ENCODE measurements at regions not wholly inside any gene's neighbourhood (a gene's known extent, or its start where the extent isn't known, plus 50 kb on each side); places are given as distances from the start of the nearest gene placed in this dataset.
"Not testable (repeated sequence)": the region's sequence is repeated elsewhere in the genome, so short reads cannot be mapped to it uniquely, and the experiment has no call there.

DNA sequence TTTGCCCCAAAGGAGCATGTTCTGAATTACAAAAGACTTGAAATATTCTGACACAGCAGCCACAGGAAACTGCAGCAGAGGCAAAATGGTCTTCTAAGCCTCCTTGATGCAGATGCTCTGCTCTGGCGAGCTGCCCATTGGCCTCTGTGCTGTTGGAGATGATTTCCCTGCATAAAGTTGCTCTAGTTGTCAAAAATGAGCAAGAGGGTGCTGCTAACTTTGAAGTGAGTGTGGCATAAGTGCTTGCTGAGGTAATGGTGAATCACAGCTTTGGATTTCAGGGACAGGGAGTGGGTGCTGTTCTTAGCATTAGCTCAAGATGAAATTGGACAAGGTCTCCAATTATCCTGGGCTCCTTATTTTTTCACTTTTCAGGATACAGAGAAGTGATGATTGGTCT lies 435.4 kb downstream of the TMEM135 start:
- DNase-seq (no peak), ATAC-seq (no peak)
- H3K4me3 Mint-ChIP-seq, result no peak overlapping the region
- no peaks in the 10 kb centered on the region for H3K36me3 Mint-ChIP-seq (ENCODE audit: insufficient read depth)
- H3K27me3 Mint-ChIP-seq (ENCODE audit: low read depth), result peaks cover 2% of the 10 kb centered on the region
- H3K4me1 Mint-ChIP-seq (ENCODE audit: low read depth), result no peaks in the 10 kb centered on the region
- H3K9me3 Mint-ChIP-seq, result no peaks in the 10 kb centered on the region

DNA sequence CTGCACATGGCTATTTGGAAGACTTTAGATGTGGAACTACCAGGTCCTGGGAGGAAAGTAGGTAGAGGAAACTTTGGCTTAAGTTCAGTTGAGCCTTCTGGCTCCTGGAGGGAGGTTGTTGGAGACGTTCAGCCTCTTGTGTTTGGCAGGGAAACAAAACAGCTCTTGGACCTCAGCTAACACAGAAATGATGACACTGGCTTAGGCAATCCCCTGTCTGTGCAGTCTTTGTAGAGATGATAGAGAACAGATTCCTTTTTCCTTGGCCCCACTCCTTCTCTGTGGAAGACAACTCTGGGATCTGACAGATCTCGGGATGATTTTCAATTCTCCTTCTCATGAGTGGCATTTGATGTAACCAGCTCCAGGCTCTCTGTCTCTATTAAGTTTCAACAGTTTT lies 428.5 kb downstream of the TMEM135 start:
- H3K4me1 Mint-ChIP-seq (ENCODE audit: low read depth), result no peaks in the 10 kb centered on the region
- no peak for DNase-seq
- no peaks in the 10 kb centered on the region for H3K9me3 Mint-ChIP-seq
- H3K27me3 Mint-ChIP-seq (ENCODE audit: low read depth), result peaks cover 8% of the 10 kb centered on the region
- H3K36me3 Mint-ChIP-seq (ENCODE audit: insufficient read depth), result no peaks in the 10 kb centered on the region
- ATAC-seq, result no peak
- no peak overlapping the region for H3K4me3 Mint-ChIP-seq

DNA sequence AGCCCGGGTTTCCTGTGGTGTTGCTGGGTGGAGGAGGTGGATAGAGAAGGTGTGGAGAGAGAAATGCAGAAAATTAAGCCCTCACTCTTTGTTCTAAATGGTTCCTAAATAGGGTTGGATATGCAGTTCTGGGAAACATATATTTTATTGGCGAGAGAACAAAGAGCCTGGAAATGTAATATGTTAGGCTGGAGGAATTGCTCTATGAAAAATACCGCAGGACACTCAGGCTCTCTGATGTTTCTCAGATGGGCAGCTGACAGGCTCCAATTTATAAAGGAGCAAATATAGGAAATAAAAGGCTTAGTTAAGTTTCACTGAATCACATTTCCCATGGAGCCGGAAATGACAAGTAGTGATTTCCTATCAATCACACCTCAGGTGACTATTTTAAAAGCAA lies 428.0 kb downstream of the TMEM135 start:
- no peak for ATAC-seq
- no peaks in the 10 kb centered on the region for H3K9me3 Mint-ChIP-seq
- H3K36me3 Mint-ChIP-seq (ENCODE audit: insufficient read depth), result no peaks in the 10 kb centered on the region
- DNase-seq, result no peak
- no peaks in the 10 kb centered on the region for H3K4me1 Mint-ChIP-seq (ENCODE audit: low read depth)
- no peak overlapping the region for H3K4me3 Mint-ChIP-seq
- peaks cover 8% of the 10 kb centered on the region for H3K27me3 Mint-ChIP-seq (ENCODE audit: low read depth)

DNA sequence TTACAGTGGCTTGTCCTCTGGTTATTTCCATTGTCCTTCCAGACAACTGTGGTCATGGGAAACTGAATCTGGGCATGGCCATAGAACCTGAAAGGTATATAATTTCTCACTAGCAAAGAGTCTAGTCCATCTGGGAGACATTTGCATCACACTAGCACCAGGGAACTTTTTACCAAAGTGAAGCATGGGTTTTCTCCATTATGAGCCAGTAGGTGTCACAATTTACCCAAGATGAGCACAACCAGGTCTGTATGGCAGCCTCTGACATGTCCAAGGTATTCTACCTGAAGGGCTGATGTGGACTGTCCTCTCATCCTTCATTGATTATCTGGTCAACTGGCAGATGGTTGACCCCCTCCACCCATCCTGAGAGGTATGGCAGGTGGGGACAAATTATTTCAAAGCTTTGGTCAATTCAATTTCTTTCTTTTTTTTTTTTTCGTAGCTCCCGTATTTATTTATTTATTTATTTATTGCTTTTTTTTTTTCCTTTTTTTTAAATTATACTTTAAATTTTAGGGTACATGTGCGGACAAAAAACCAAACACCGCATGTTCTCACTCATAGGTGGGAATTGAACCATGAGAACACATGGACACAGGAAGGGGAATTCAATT lies 425.9 kb downstream of the TMEM135 start:
- Mint-ChIP-seq H3K36me3 (ENCODE audit: insufficient read depth) (no peaks in the 10 kb centered on the region), H3K9me3 (no peaks in the 10 kb centered on the region), H3K4me3 (no peak overlapping the region), H3K4me1 (ENCODE audit: low read depth) (no peaks in the 10 kb centered on the region), H3K27me3 (ENCODE audit: low read depth) (peaks cover 6% of the 10 kb centered on the region)
- ATAC-seq (no peak), DNase-seq (no peak)

DNA sequence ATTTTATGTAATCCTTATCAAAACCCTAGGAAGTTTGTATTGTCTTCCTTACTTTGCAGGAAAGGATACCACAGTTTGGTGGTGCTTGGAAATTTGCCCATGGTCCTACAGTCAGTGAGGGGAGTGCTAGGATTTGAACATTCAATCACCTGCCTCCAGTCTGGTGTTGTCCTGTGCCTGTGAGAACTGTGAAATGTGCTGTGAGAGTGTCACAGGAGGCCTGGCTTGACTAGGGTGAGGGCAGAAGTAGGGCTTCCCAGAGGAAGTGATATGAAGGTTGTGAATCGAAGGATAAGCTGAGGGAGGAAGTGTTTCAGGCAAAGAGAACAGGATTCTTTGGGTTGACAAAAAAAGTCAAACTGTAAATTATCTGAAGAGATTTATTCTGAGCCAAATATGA lies 424.4 kb downstream of the TMEM135 start:
- no peak for DNase-seq
- Mint-ChIP-seq H3K27me3 (ENCODE audit: low read depth) (peaks cover 6% of the 10 kb centered on the region), H3K4me3 (no peak overlapping the region), H3K4me1 (ENCODE audit: low read depth) (no peaks in the 10 kb centered on the region), H3K36me3 (ENCODE audit: insufficient read depth) (no peaks in the 10 kb centered on the region), H3K9me3 (no peaks in the 10 kb centered on the region)
- no peak for ATAC-seq

DNA sequence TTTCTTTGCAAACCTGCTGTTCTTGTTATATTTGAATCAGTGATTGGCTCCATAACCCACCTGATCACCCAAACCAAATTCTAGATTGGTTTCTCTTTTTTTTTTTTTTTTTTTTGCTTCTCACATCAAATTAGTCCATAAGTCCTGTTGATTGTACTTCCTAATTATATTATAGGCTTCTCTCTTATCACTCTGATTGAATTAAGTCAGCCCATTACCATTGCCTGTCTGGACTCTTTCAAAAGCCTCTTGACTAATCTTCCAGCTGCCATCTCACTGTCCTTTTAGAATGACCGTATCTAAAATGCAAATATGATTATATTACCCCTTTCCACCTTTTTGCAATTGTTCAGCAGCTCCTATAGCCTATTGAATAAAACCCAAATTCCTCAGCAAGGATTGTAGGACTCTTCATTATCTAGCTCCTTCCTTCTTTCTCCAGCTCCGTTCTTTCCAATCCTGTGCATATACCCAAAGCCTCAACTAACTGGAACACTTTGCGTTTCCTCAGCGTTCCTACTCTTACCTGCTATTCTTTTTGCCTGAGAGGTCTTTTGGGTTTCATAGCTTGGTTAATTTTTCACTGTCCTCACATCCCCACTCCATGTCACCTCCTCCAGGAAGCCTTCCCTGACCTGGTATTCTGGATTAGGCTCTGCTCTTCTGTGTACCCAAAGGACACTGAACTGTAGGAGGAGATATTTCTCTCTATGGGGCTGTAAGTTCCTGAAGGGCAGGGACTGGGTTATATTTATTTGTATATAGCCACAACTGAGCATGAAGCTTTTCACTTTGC lies 423.3 kb downstream of the TMEM135 start:
- Mint-ChIP-seq H3K4me1 (ENCODE audit: low read depth) (no peaks in the 10 kb centered on the region), H3K36me3 (ENCODE audit: insufficient read depth) (no peaks in the 10 kb centered on the region), H3K9me3 (no peaks in the 10 kb centered on the region), H3K4me3 (no peak overlapping the region), H3K27me3 (ENCODE audit: low read depth) (peaks cover 3% of the 10 kb centered on the region)
- no peak for DNase-seq
- ATAC-seq, result no peak

DNA sequence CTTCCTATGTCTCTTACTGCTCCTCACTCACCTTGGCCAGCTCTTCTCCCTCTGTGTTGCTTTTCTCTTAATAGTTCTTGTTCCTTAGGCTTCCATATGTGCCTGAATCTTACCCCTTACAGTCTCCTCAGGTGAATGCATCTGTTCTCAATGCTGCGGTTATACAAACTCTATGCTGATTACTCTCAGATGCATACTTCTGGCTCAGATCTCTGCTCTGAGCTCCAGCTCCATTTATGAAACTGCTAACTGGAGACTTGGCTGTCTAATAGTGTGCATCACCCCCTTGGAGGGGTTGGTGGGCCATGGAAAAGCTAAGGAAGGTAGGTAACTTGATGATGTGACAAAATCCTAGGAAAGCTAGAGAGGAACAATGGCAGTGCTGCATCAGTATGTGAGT lies 422.5 kb downstream of the TMEM135 start:
- ATAC-seq, result no peak
- H3K36me3 Mint-ChIP-seq (ENCODE audit: insufficient read depth), result no peaks in the 10 kb centered on the region
- H3K4me3 Mint-ChIP-seq, result no peak overlapping the region
- no peaks in the 10 kb centered on the region for H3K27me3 Mint-ChIP-seq (ENCODE audit: low read depth)
- DNase-seq, result no peak
- H3K4me1 Mint-ChIP-seq (ENCODE audit: low read depth), result no peaks in the 10 kb centered on the region
- no peaks in the 10 kb centered on the region for H3K9me3 Mint-ChIP-seq

DNA sequence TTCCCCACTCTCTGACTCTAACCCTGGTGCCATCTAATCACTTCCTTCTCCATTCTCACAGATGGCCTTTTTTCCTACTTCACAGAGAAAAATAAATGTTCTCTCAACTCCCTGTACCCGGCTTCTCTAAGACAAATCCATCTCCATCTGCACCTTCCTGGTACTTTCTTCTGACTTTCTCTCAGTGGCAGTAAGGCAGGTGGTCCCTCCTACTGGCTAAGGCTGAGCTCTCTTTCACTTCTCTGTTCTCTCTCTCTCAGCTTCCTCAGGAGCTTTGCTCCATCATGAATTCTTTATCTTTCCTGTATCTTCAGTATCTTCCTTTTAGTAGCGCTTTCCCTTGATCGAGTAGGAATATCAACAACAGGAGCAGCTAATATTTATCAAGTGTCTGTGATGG lies 421.6 kb downstream of the TMEM135 start:
- no peaks in the 10 kb centered on the region for H3K36me3 Mint-ChIP-seq (ENCODE audit: insufficient read depth)
- no peaks in the 10 kb centered on the region for H3K9me3 Mint-ChIP-seq
- H3K27me3 Mint-ChIP-seq (ENCODE audit: low read depth), result no peaks in the 10 kb centered on the region
- no peaks in the 10 kb centered on the region for H3K4me1 Mint-ChIP-seq (ENCODE audit: low read depth)
- H3K4me3 Mint-ChIP-seq, result no peak overlapping the region
- DNase-seq (no peak), ATAC-seq (no peak)

DNA sequence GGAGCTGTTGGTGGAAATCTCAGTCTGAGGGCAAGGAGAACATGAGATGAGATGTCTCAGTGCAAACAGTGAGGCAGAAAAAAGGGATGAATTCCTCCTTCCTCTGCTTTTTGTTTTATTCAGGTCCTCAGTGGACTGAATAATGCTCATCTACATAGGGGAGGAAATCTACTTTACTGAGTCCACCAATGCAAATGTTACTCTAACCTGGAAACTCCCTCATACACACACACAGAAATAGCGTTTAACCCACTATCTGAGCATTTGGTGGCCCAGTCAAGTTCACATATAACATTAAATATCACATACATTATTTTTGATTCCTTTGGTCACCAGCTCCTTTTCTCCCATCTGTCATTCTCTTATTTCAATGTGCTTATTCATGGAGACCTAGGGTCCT lies 418.8 kb downstream of the TMEM135 start:
- ATAC-seq, result no peak
- Mint-ChIP-seq H3K9me3 (no peaks in the 10 kb centered on the region), H3K36me3 (ENCODE audit: insufficient read depth) (no peaks in the 10 kb centered on the region), H3K4me1 (ENCODE audit: low read depth) (no peaks in the 10 kb centered on the region), H3K27me3 (ENCODE audit: low read depth) (no peaks in the 10 kb centered on the region), H3K4me3 (no peak overlapping the region)
- no peak for DNase-seq

DNA sequence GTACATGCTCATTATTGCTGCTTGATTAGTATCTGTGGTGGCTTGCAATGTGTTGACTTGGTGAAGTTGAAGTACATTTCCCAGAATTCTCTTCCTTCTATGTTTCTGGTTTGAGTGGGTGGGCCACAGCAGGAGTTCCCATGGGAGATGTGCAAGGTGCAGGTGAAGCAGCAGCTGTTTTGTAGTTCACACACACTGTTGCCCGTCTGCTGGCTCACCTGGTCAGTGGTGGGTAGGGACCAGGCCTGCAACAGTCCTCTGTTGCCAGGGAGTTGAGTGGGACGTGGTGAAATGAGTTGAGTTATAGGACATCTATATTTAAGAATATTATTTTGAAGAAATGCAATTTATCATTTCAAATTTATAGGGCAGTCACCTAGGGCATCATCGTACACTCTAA lies 417.4 kb downstream of the TMEM135 start:
- DNase-seq, result no peak
- ATAC-seq, result no peak
- H3K9me3 Mint-ChIP-seq, result no peaks in the 10 kb centered on the region
- H3K36me3 Mint-ChIP-seq (ENCODE audit: insufficient read depth), result no peaks in the 10 kb centered on the region
- H3K4me3 Mint-ChIP-seq, result no peak overlapping the region
- no peaks in the 10 kb centered on the region for H3K27me3 Mint-ChIP-seq (ENCODE audit: low read depth)
- H3K4me1 Mint-ChIP-seq (ENCODE audit: low read depth), result no peaks in the 10 kb centered on the region

DNA sequence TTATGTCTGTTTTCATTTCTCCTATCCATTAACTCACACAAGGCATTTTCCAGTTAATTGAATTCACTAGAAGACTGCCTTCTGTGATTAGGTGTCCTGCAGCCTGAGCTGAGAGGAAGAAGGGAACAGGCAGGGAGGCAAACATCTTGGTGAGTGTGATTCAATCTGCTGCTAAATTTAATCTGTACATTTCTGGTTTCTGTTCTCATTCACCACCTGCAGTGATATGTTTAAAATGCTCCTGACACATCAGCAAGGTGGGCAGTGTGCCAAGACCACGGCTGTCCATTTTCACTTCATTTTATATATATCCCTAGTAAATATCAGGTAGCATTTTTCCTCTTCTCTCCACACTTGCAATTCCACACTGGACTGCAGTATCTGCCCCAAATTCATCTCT lies 416.5 kb downstream of the TMEM135 start:
- H3K4me1 Mint-ChIP-seq (ENCODE audit: low read depth), result no peaks in the 10 kb centered on the region
- no peaks in the 10 kb centered on the region for H3K27me3 Mint-ChIP-seq (ENCODE audit: low read depth)

DNA sequence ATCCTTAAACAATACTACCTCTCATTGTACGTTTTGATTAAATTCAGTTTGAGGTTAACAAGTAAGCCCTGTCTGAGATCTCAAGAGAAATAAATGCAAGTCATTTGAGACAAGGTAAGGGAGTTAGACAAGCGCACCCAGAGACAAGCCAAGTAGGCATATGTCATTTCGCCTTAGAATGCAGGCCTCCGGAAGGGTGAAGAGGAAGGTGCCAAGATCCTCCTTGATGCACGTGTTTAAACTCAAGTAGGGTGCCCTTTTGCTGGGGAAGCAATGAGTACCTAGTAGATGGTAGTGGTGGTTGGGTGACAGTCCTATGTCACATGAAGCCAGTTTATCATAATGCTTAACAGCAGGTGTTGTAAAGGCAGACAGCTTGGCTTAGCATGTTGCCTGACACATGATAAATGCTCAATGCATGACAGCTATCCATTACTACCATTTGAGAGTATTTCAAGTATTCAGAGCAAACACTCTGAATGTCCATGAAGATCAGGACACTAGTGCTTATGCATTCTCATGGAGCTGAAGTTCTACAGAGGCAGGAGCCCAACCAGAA lies 415.9 kb downstream of the TMEM135 start:
- Mint-ChIP-seq H3K4me3 (no peak overlapping the region), H3K27me3 (ENCODE audit: low read depth) (no peaks in the 10 kb centered on the region), H3K9me3 (no peaks in the 10 kb centered on the region), H3K4me1 (ENCODE audit: low read depth) (no peaks in the 10 kb centered on the region), H3K36me3 (ENCODE audit: insufficient read depth) (no peaks in the 10 kb centered on the region)
- DNase-seq (no peak), ATAC-seq (no peak)

More for the DNA sequence above, 416.5 kb downstream of the TMEM135 start:
- DNase-seq, result no peak
- no peaks in the 10 kb centered on the region for H3K36me3 Mint-ChIP-seq (ENCODE audit: insufficient read depth)
- H3K9me3 Mint-ChIP-seq, result no peaks in the 10 kb centered on the region
- H3K4me3 Mint-ChIP-seq, result no peak overlapping the region
- ATAC-seq, result no peak

DNA sequence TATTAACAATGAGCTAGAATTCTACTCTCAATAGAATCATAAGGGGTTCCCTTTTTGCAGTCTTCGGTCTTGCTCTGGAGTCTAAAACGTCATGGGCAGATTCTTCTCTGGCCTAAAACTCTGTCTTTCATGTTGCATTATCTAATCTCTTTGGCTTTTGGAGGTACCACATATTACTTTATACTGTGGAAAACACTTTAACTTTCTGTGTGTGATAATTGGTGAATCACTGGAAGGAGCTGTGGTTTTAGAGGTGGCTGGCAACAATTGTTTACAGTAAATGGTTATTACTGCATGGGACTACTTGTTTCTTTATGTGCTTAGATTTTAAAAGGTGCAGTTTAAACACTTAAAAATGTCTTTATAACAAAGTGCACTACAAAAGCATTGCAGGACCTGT lies 414.3 kb downstream of the TMEM135 start:
- H3K9me3 Mint-ChIP-seq; ATAC-seq; H3K27me3 Mint-ChIP-seq (ENCODE audit: low read depth); DNase-seq; H3K4me3 Mint-ChIP-seq; H3K36me3 Mint-ChIP-seq (ENCODE audit: insufficient read depth); H3K4me1 Mint-ChIP-seq (ENCODE audit: low read depth): not testable (repeated sequence)

DNA sequence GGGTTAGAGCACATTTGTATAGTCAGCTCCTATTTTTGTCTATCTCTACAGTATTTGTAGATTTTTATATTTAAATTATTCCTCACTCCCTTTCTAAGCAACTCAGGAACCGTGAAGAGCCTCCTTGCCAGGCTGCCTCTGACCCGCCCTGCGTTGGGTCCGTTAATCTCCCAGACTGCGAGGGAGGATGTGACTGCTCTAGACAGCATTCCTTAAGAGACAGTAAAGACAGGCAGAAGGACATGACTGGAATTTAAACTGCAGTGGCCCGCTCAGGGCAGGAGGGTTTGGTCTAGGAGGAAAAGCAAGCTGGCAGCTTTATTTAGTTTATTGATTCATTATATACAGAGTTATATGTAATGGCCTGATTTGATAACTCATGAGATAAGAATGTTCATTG lies 413.7 kb downstream of the TMEM135 start:
- ATAC-seq (no peak), DNase-seq (no peak)
- Mint-ChIP-seq H3K4me3 (no peak overlapping the region), H3K27me3 (ENCODE audit: low read depth) (no peaks in the 10 kb centered on the region), H3K36me3 (ENCODE audit: insufficient read depth) (no peaks in the 10 kb centered on the region), H3K9me3 (no peaks in the 10 kb centered on the region), H3K4me1 (ENCODE audit: low read depth) (no peaks in the 10 kb centered on the region)

DNA sequence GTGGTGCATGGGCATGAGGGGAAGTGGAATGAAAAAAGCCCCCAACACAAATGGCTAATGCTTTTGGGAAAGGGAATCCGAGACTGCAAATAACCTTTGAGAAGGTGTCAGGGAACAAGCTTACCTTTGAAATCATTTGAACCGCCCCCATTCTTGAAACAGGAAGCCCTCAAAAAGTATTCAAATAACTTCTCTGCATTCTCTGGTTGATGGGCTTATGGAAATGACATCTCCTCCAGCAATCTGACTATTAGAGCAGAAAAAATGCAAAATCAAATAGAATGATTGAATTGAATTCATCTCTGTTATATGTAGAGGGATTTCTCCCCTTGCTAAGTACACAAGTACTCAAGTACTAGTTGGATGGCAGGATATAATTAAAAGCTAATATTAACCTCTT lies 409.9 kb downstream of the TMEM135 start:
- no peaks in the 10 kb centered on the region for H3K36me3 Mint-ChIP-seq (ENCODE audit: insufficient read depth)
- H3K4me3 Mint-ChIP-seq, result no peak overlapping the region
- ATAC-seq, result no peak
- DNase-seq, result no peak
- no peaks in the 10 kb centered on the region for H3K4me1 Mint-ChIP-seq (ENCODE audit: low read depth)
- H3K27me3 Mint-ChIP-seq (ENCODE audit: low read depth), result no peaks in the 10 kb centered on the region
- H3K9me3 Mint-ChIP-seq, result no peaks in the 10 kb centered on the region

All from activated T-cell treated with anti-CD3 and anti-CD28 coated beads, Interleukin-2, amount 50 U/mL, for 4 hours (primary cell).